Neural crest cell (in vitro differentiated cells): ENCODE measurements at regions not wholly inside any gene's neighbourhood (a gene's known extent, or its start where the extent isn't known, plus 50 kb on each side); places are given as distances from the start of the nearest gene placed in this dataset.

ENCODE experiments used
- DNase-seq: peaks from one replicate; pipeline ENCODE4 v3.0.0; 2021; ENCODE audit warnings: low read depth, mixed read lengths, low spot score
- H3K27ac Mint-ChIP-seq: one replicate; pipeline ENCODE4 v1.8.0; 2021; ENCODE audit warnings: mild to moderate bottlenecking, mixed read lengths; ENCODE audit not compliant: unreplicated experiment
- H3K27me3 Mint-ChIP-seq: 2 replicates; pipeline ENCODE4 v1.8.0; 2021; ENCODE audit warnings: low read depth, mild to moderate bottlenecking, mixed read lengths
- H3K36me3 Mint-ChIP-seq: 2 replicates; pipeline ENCODE4 v1.8.0; 2021; ENCODE audit warnings: low read depth, mild to moderate bottlenecking, mixed read lengths
- H3K4me1 Mint-ChIP-seq: 2 replicates; pipeline ENCODE4 v1.8.0; 2021; ENCODE audit warnings: mixed read lengths
- H3K4me3 Mint-ChIP-seq: one replicate; pipeline ENCODE4 v1.8.0; 2021; ENCODE audit warnings: mild to moderate bottlenecking, mixed read lengths
- H3K9me3 Mint-ChIP-seq: 2 replicates; pipeline ENCODE4 v1.8.0; 2021; ENCODE audit warnings: mixed read lengths
- CTCF ChIP-seq: fragments of 200-600 bp; sonication (generic); conservative IDR thresholded peaks from 2 replicates; pipeline ENCODE4 v1.5.0; 2021; ENCODE audit warnings: antibody characterized with exemption, mild to moderate bottlenecking

- H3K27me3 Mint-ChIP-seq: peaks cover 2% of the 10 kb centered on the region
- no peaks in the 10 kb centered on the region for H3K4me1 Mint-ChIP-seq
- H3K9me3 Mint-ChIP-seq: peaks cover 6% of the 10 kb centered on the region
- no peak overlapping the region for H3K27ac Mint-ChIP-seq
- DNase-seq: no peak
- TF ChIP-seq CTCF: no peak
- no peaks in the 10 kb centered on the region for H3K36me3 Mint-ChIP-seq
- no peak overlapping the region for H3K4me3 Mint-ChIP-seq
These were observed 255.4 kb upstream of the DAB2 start for GRCh38 chr5:39680213-39680612.

- no peak for TF ChIP-seq CTCF
- no peak overlapping the region for H3K27ac Mint-ChIP-seq
- no peak overlapping the region for H3K4me3 Mint-ChIP-seq
- DNase-seq: no peak
- no peaks in the 10 kb centered on the region for H3K36me3 Mint-ChIP-seq
- no peaks in the 10 kb centered on the region for H3K27me3 Mint-ChIP-seq
- H3K4me1 Mint-ChIP-seq: no peaks in the 10 kb centered on the region
- H3K9me3 Mint-ChIP-seq: peaks cover 6% of the 10 kb centered on the region
These were observed 253.8 kb upstream of the DAB2 start for GRCh38 chr5:39678534-39678933.

GRCh38 chr5:39675676-39676075 lies 250.9 kb upstream of the DAB2 start:
- H3K9me3 Mint-ChIP-seq: peaks cover under 1% of the 10 kb centered on the region
- no peak for TF ChIP-seq CTCF
- H3K4me3 Mint-ChIP-seq: no peak overlapping the region
- no peak overlapping the region for H3K27ac Mint-ChIP-seq
- H3K36me3 Mint-ChIP-seq: no peaks in the 10 kb centered on the region
- H3K4me1 Mint-ChIP-seq: no peaks in the 10 kb centered on the region
- no peak for DNase-seq
- no peaks in the 10 kb centered on the region for H3K27me3 Mint-ChIP-seq

- no peak for TF ChIP-seq CTCF
These were observed 249.7 kb upstream of the DAB2 start for GRCh38 chr5:39674209-39675082.

GRCh38 chr5:39671561-39671961 lies 246.8 kb upstream of the DAB2 start:
- Mint-ChIP-seq H3K4me3 (no peak overlapping the region), H3K36me3 (no peaks in the 10 kb centered on the region), H3K27ac (no peak overlapping the region), H3K4me1 (no peaks in the 10 kb centered on the region), H3K9me3 (peaks cover under 1% of the 10 kb centered on the region), H3K27me3 (no peaks in the 10 kb centered on the region)
- no peak for DNase-seq
- no peak for TF ChIP-seq CTCF

More at GRCh38 chr5:39674209-39675082, 249.7 kb upstream of the DAB2 start:
- H3K36me3 Mint-ChIP-seq: no peaks in the 10 kb centered on the region
- H3K9me3 Mint-ChIP-seq: no peaks in the 10 kb centered on the region
- no peaks in the 10 kb centered on the region for H3K27me3 Mint-ChIP-seq
- H3K4me3 Mint-ChIP-seq: no peak overlapping the region
- no peaks in the 10 kb centered on the region for H3K4me1 Mint-ChIP-seq
- DNase-seq: no peak
- no peak overlapping the region for H3K27ac Mint-ChIP-seq
